ENCODE measurements at regions not wholly inside any gene's neighbourhood (a gene's known extent, or its start where the extent isn't known, plus 50 kb on each side); places are given as distances from the start of the nearest gene placed in this dataset.
A peak's percentile ranks its signal among the peaks of the same experiment; 100 is the strongest.

- H3K4me3 ChIP-seq (ENCODE audit: low read depth, low read length) = no peak overlapping the region
- TF ChIP-seq, protein P1, sequence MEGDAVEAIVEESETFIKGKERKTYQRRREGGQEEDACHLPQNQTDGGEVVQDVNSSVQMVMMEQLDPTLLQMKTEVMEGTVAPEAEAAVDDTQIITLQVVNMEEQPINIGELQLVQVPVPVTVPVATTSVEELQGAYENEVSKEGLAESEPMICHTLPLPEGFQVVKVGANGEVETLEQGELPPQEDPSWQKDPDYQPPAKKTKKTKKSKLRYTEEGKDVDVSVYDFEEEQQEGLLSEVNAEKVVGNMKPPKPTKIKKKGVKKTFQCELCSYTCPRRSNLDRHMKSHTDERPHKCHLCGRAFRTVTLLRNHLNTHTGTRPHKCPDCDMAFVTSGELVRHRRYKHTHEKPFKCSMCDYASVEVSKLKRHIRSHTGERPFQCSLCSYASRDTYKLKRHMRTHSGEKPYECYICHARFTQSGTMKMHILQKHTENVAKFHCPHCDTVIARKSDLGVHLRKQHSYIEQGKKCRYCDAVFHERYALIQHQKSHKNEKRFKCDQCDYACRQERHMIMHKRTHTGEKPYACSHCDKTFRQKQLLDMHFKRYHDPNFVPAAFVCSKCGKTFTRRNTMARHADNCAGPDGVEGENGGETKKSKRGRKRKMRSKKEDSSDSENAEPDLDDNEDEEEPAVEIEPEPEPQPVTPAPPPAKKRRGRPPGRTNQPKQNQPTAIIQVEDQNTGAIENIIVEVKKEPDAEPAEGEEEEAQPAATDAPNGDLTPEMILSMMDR (IDR thresholded peaks at IDR 0.05; ENCODE audit: low read depth, low read length) = no peak
- H3K36me3 ChIP-seq = no peaks in the 10 kb centered on the region
- no peaks in the 10 kb centered on the region for H3K27me3 ChIP-seq (ENCODE audit: insufficient read depth, low read depth, severe bottlenecking)
- H3K27ac ChIP-seq = no peak overlapping the region
- DNase-seq = no peak
- H3K9me3 ChIP-seq (ENCODE audit: severe bottlenecking) = no peaks in the 10 kb centered on the region
Observed at GRCh38 chr7:12954380-12955033, 267.1 kb downstream of the ARL4A start.

GRCh38 chr7:12957487-12957886, 270.1 kb downstream of the ARL4A start:
- TF ChIP-seq, protein P1 (IDR thresholded peaks at IDR 0.05; ENCODE audit: low read depth, low read length) = no peak
- no peak for DNase-seq
- Histone ChIP-seq H3K36me3 (no peaks in the 10 kb centered on the region), H3K9me3 (ENCODE audit: severe bottlenecking) (no peaks in the 10 kb centered on the region), H3K27ac (no peak overlapping the region), H3K4me3 (ENCODE audit: low read depth, low read length) (no peak overlapping the region), H3K27me3 (ENCODE audit: insufficient read depth, low read depth, severe bottlenecking) (no peaks in the 10 kb centered on the region)

- no peak overlapping the region for H3K4me3 ChIP-seq (ENCODE audit: low read depth, low read length)
- TF ChIP-seq, protein P1 (IDR thresholded peaks at IDR 0.05; ENCODE audit: low read depth, low read length) = no peak
- DNase-seq = peak; percentile 38
Observed at GRCh38 chr7:12961910-12962480, 274.6 kb downstream of the ARL4A start.

DNA sequence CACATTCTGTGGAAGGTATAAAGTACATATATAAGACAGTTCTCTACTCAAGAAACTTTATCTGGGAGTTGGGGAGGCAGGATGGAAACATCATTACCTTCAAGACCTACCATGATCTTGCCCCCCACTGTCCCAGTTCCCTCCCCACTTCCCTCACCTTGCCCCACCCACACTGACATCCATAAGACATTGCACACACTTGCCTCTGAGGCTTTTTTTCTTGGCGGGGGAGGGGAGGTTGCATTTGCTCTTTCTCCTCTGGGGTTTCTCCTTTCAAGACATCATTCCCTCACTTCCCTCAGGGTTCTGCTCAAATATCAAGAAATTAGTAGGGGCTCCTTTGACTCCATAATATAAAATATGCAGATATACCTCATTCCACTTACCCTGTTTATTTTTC, 276.0 kb downstream of the ARL4A start:
- H3K36me3 ChIP-seq = no peaks in the 10 kb centered on the region
- no peak for DNase-seq
- no peak overlapping the region for H3K27ac ChIP-seq
- H3K4me3 ChIP-seq (ENCODE audit: low read depth, low read length) = no peak overlapping the region
- no peaks in the 10 kb centered on the region for H3K9me3 ChIP-seq (ENCODE audit: severe bottlenecking)
- TF ChIP-seq, protein P1 (IDR thresholded peaks at IDR 0.05; ENCODE audit: low read depth, low read length) = no peak
- no peaks in the 10 kb centered on the region for H3K27me3 ChIP-seq (ENCODE audit: insufficient read depth, low read depth, severe bottlenecking)

More at GRCh38 chr7:12961910-12962480, 274.6 kb downstream of the ARL4A start:
- H3K27ac ChIP-seq = no peak overlapping the region
- no peaks in the 10 kb centered on the region for H3K36me3 ChIP-seq
- H3K9me3 ChIP-seq (ENCODE audit: severe bottlenecking) = no peaks in the 10 kb centered on the region
- H3K27me3 ChIP-seq (ENCODE audit: insufficient read depth, low read depth, severe bottlenecking) = no peaks in the 10 kb centered on the region

DNA sequence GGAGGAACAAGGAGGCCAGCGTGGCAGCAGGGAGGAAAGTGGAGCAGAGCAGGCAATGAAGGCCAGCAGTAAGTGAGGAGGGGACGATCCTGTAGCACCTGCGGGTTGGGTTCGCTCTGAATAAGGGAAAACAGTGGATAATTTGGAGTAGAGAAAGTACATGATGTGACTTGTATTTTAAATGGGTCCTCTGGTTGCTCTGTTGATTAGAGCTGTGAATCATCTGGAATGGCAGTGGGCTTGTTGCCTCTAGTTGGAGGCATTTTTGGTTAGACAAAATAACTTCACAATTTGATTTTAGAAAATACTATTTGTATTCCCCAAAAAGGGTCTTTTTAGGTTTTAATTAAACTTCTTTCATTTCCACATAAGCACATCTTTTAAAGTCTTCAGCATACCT, 277.4 kb downstream of the ARL4A start:
- no peak for DNase-seq
- Histone ChIP-seq H3K9me3 (ENCODE audit: severe bottlenecking) (no peaks in the 10 kb centered on the region), H3K27ac (no peak overlapping the region), H3K27me3 (ENCODE audit: insufficient read depth, low read depth, severe bottlenecking) (no peaks in the 10 kb centered on the region), H3K36me3 (no peaks in the 10 kb centered on the region), H3K4me3 (ENCODE audit: low read depth, low read length) (no peak overlapping the region)
- TF ChIP-seq, protein P1 (IDR thresholded peaks at IDR 0.05; ENCODE audit: low read depth, low read length) = no peak

DNA sequence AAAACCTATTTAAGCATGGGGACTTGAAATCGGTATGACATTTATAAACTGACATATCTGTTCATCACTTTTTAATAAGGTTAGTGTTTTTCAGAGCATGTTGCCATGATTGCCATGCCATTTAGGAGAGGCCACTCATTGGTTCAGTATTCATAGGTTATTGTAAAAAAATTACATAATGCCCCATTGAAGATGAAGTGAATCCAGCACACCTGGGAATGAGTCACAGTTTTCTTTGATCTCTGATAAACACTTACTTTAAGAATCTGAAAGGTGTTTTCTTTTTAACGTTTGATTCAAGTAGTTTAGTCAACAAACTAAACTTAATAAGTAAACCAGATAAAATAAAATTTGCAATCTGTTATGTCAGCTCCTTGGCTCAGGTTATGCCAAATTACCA, 278.3 kb downstream of the ARL4A start:
- Histone ChIP-seq H3K27ac (no peak overlapping the region), H3K4me3 (ENCODE audit: low read depth, low read length) (no peak overlapping the region), H3K27me3 (ENCODE audit: insufficient read depth, low read depth, severe bottlenecking) (no peaks in the 10 kb centered on the region), H3K36me3 (no peaks in the 10 kb centered on the region), H3K9me3 (ENCODE audit: severe bottlenecking) (no peaks in the 10 kb centered on the region)
- no peak for DNase-seq
- TF ChIP-seq, protein P1 (IDR thresholded peaks at IDR 0.05; ENCODE audit: low read depth, low read length) = no peak

Data from WERI-Rb-1 (cell line).